Neural crest cell (in vitro differentiated cells): ENCODE measurements at regions not wholly inside any gene's neighbourhood (a gene's known extent, or its start where the extent isn't known, plus 50 kb on each side); places are given as distances from the start of the nearest gene placed in this dataset.

Experiments used
- DNase-seq: peaks from one replicate; pipeline ENCODE4 v3.0.0; 2021; ENCODE audit warnings: low read depth, mixed read lengths, low spot score
- H3K27ac Mint-ChIP-seq: one replicate; pipeline ENCODE4 v1.8.0; 2021; ENCODE audit warnings: mild to moderate bottlenecking, mixed read lengths; ENCODE audit not compliant: unreplicated experiment
- H3K27me3 Mint-ChIP-seq: 2 replicates; pipeline ENCODE4 v1.8.0; 2021; ENCODE audit warnings: low read depth, mild to moderate bottlenecking, mixed read lengths
- H3K36me3 Mint-ChIP-seq: 2 replicates; pipeline ENCODE4 v1.8.0; 2021; ENCODE audit warnings: low read depth, mild to moderate bottlenecking, mixed read lengths
- H3K4me1 Mint-ChIP-seq: 2 replicates; pipeline ENCODE4 v1.8.0; 2021; ENCODE audit warnings: mixed read lengths
- H3K4me3 Mint-ChIP-seq: one replicate; pipeline ENCODE4 v1.8.0; 2021; ENCODE audit warnings: mild to moderate bottlenecking, mixed read lengths
- H3K9me3 Mint-ChIP-seq: 2 replicates; pipeline ENCODE4 v1.8.0; 2021; ENCODE audit warnings: mixed read lengths
- TF ChIP-seq, protein P1 (sequence below): fragments of 200-600 bp; sonication (generic); conservative IDR thresholded peaks from 2 replicates; pipeline ENCODE4 v1.5.0; 2021; ENCODE audit warnings: antibody characterized with exemption, mild to moderate bottlenecking

DNA sequence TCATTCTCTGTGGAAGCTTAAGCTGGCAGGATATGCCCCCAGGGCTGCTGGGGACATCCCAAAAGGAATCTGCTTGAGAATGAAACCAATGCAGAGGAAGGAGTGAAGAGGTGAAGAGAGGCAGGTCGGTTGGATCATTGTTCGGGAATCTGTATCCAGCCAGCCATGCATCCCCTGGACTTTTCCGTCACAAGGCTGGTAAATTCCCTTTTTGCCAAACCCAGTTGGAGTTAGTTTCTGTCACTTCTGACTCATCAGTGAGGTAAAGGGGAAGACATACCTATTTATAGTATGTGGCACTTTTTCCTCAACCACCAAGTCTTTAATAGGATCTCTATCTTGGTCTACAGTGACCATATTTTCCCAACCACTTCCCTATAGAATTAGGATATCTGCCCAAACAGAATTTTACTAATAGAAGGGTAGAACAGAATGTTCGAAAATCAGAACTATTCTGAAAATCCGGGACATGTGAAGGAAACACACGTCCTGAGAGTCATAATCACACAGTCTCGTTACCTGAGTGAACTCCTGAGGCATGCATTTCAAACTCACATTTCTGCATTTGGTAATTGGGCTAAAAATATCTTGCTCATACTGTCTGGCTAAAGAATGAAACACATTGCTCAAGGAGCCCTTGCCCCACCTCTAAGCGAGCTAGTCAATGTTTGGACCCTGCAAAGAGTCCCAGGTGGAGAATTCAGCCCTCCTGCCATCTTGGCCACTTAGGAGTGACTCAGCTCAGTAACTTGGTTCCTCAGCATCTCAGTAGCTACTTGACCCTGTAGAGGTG, 289.7 kb upstream of the ADAMTS9 start:
- Mint-ChIP-seq H3K4me3 (no peak overlapping the region), H3K4me1 (peaks cover 13% of the 10 kb centered on the region), H3K36me3 (no peaks in the 10 kb centered on the region), H3K9me3 (no peaks in the 10 kb centered on the region), H3K27ac (no peak overlapping the region), H3K27me3 (no peaks in the 10 kb centered on the region)
- TF ChIP-seq, protein P1, sequence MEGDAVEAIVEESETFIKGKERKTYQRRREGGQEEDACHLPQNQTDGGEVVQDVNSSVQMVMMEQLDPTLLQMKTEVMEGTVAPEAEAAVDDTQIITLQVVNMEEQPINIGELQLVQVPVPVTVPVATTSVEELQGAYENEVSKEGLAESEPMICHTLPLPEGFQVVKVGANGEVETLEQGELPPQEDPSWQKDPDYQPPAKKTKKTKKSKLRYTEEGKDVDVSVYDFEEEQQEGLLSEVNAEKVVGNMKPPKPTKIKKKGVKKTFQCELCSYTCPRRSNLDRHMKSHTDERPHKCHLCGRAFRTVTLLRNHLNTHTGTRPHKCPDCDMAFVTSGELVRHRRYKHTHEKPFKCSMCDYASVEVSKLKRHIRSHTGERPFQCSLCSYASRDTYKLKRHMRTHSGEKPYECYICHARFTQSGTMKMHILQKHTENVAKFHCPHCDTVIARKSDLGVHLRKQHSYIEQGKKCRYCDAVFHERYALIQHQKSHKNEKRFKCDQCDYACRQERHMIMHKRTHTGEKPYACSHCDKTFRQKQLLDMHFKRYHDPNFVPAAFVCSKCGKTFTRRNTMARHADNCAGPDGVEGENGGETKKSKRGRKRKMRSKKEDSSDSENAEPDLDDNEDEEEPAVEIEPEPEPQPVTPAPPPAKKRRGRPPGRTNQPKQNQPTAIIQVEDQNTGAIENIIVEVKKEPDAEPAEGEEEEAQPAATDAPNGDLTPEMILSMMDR, result no peak
- DNase-seq, result no peak

DNA sequence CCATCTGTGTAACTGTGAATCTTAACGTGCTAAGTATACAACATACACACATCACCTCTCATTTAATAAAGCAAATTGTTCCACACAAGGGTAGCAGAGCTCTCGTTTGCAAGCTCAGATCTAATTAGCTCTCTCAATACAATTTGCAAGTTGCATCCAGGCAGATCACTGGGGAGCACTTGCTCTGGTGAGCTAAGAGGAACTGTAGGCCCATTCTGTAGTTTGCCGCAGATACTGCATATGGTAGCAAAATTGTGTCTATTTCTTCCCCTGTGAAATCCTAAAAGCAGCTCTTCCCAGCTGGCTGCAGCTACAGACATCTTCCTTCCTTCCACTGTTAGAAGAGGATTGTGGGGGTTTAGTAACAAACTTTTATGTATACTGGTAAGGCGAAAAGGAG, 288.7 kb upstream of the ADAMTS9 start:
- H3K4me3 Mint-ChIP-seq, result no peak overlapping the region
- H3K36me3 Mint-ChIP-seq, result no peaks in the 10 kb centered on the region
- H3K9me3 Mint-ChIP-seq, result no peaks in the 10 kb centered on the region
- peaks cover 13% of the 10 kb centered on the region for H3K4me1 Mint-ChIP-seq
- H3K27me3 Mint-ChIP-seq, result no peaks in the 10 kb centered on the region
- no peak overlapping the region for H3K27ac Mint-ChIP-seq
- DNase-seq, result no peak
- TF ChIP-seq, protein P1, result no peak

DNA sequence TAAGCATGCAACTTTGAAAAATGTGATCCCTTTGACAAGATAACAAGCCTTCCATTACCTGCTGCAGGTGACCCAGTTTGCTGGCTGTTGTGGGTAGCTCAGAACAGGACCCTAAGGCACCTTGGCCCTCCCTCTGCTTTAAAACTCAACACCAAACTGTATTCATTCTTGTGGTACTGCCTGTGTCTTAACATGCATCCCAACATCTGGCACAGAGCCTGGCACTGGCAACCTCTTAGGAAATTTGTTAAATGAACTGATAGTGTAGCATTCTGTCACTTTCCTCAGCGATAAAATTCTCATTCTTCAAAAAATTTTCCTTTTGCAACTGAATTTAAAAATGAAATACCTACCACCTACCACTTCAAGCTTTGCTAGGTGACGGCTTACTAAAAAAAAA, 287.3 kb upstream of the ADAMTS9 start:
- no peak overlapping the region for H3K4me3 Mint-ChIP-seq
- TF ChIP-seq, protein P1, result no peak
- no peak for DNase-seq
- H3K9me3 Mint-ChIP-seq, result no peaks in the 10 kb centered on the region
- peaks cover 13% of the 10 kb centered on the region for H3K4me1 Mint-ChIP-seq
- no peak overlapping the region for H3K27ac Mint-ChIP-seq
- no peaks in the 10 kb centered on the region for H3K36me3 Mint-ChIP-seq
- H3K27me3 Mint-ChIP-seq, result no peaks in the 10 kb centered on the region

DNA sequence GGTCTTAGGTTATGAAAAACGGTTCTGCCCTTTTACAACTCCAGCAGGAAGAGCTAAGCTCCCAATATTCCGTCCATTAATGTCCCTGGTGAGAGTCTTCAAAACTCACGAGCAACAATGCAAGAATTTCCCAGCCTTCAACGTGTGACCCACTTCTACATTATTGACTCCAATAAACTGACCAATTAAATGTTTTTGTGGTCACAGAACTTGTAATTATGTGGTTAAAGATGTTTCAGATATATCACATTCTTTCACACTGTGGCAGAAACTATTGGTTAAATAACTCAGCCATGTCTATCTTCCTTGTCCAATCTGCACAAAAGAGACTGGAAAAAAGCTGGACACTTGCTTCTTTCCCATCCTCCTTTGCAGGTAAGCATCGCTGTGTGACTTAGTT, 286.6 kb upstream of the ADAMTS9 start:
- DNase-seq, result no peak
- H3K27me3 Mint-ChIP-seq, result no peaks in the 10 kb centered on the region
- TF ChIP-seq, protein P1, result no peak
- no peak overlapping the region for H3K4me3 Mint-ChIP-seq
- no peaks in the 10 kb centered on the region for H3K9me3 Mint-ChIP-seq
- peaks cover 3% of the 10 kb centered on the region for H3K36me3 Mint-ChIP-seq
- H3K27ac Mint-ChIP-seq, result no peak overlapping the region
- H3K4me1 Mint-ChIP-seq, result peaks cover 13% of the 10 kb centered on the region

DNA sequence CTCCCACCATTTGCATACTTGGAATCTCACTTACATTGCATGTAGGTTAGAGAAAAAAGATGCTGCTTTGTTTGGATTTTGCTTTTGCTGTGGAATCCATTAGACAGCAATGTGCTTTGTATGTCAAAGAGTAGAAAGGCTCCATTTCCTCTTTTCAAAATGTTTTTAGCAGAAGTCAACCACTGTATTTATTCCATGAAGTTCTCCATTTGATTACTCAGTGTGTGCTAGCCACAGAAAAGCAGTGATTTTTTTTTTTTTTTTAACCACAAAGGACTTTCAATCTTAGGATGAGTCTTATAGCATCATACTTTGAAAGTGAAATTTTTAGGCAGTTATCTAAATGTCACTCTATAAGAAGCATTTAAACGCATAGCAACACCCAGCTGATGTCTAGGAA, 285.0 kb upstream of the ADAMTS9 start:
- Mint-ChIP-seq H3K4me3 (no peak overlapping the region), H3K36me3 (peaks cover 7% of the 10 kb centered on the region), H3K27ac (no peak overlapping the region), H3K27me3 (no peaks in the 10 kb centered on the region), H3K9me3 (peaks cover under 1% of the 10 kb centered on the region), H3K4me1 (peaks cover 13% of the 10 kb centered on the region)
- TF ChIP-seq, protein P1, result no peak
- no peak for DNase-seq
